ENCODE measurements at regions not wholly inside any gene's neighbourhood (a gene's known extent, or its start where the extent isn't known, plus 50 kb on each side); places are given as distances from the start of the nearest gene placed in this dataset.

DNA sequence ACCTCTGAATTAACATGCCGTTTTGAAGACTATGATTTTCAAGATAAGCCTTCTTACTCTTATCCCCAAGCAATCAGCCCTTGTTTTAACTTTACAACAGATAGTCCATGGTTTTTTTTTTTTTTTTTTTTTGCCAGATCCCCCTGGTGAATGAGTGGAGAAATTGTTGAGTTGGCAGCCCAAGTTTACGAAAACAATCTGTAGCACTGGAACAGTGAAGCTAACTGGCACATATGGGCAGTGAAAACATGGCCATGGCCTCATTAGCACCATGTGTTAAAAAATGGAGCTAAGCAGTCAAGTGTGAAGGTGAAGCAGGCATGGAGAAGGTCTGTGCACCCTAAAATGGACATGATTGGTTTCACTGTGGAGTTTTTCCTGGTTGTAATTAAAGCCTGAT is 812.1 kb upstream of the MIR17HG start (continued):
- TF ChIP-seq, protein P1, sequence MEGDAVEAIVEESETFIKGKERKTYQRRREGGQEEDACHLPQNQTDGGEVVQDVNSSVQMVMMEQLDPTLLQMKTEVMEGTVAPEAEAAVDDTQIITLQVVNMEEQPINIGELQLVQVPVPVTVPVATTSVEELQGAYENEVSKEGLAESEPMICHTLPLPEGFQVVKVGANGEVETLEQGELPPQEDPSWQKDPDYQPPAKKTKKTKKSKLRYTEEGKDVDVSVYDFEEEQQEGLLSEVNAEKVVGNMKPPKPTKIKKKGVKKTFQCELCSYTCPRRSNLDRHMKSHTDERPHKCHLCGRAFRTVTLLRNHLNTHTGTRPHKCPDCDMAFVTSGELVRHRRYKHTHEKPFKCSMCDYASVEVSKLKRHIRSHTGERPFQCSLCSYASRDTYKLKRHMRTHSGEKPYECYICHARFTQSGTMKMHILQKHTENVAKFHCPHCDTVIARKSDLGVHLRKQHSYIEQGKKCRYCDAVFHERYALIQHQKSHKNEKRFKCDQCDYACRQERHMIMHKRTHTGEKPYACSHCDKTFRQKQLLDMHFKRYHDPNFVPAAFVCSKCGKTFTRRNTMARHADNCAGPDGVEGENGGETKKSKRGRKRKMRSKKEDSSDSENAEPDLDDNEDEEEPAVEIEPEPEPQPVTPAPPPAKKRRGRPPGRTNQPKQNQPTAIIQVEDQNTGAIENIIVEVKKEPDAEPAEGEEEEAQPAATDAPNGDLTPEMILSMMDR (IDR thresholded peaks at IDR 0.05 in 2 of 3, conservative IDR thresholded peaks at IDR 0.05 in 1 of 3; ENCODE audit: borderline replicate concordance in 1 of 3, insufficient read depth in 1 of 3, low read depth in 2 of 3, low read length in 2 of 3), result no peak
- TF ChIP-seq JUND (IDR thresholded peaks at IDR 0.05), result no peak
- TF ChIP-seq POLR2AphosphoS5 (IDR thresholded peaks at IDR 0.05; ENCODE audit: low read depth, low read length), result no peak
- TF ChIP-seq FOSL1 (IDR thresholded peaks at IDR 0.05; ENCODE audit: low read depth), result no peak
- TF ChIP-seq ZNF274 (IDR thresholded peaks at IDR 0.05; ENCODE audit: low read depth, low read length), result no peak

DNA sequence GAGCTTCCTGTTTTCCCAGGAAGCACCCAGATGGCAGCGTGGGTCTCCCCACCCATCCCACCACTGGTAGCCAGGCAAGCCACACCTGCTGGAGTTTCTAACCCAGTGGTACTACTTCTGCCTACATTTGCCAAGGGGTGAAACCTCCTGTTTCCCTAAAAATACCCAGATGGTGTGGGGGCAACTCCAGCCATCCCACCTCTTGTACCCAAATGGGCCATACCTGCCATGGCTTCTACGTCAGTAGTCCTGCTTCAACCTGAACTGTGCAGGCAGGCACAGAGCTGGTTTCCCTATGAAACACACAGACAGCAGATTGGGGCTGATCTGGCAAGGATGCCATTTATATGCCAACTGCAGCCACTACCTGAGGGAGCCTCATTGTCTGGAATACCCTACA is 809.4 kb upstream of the MIR17HG start:
- no peak overlapping the region for H3K27ac ChIP-seq (ENCODE audit: low read depth, low read length)
- RAD21 ChIA-PET (ENCODE audit: low non-redundant PET in 1 of 2, low total read pairs in 2 of 2, uncharacterized antibody in 2 of 2, unreplicated experiment in 2 of 2), result no interaction called here
- H3K36me3 ChIP-seq (ENCODE audit: control insufficient read depth in 1 of 2, insufficient read depth in 2 of 2, low read length in 2 of 2), result no peaks in the 10 kb centered on the region
- DNase-seq (ENCODE audit: low read depth, low spot score) (no peak), ATAC-seq (no peak)
- H3K79me2 ChIP-seq (ENCODE audit: insufficient read depth, low read length), result no peaks in the 10 kb centered on the region
- CTCF ChIA-PET, result no interaction called here
- 0 out of 4 replicates have a peak, but pooled peaks cover 0 to 4% of the 10 kb centered on the region in 2 experiments for H3K9me3 ChIP-seq (ENCODE audit: control insufficient read depth in 1 of 2, insufficient read depth in 1 of 2, low read depth in 1 of 2, low read length in 2 of 2)
- H3K9ac ChIP-seq (ENCODE audit: low read length), result no peak overlapping the region
- no peak overlapping the region for H2AFZ ChIP-seq (ENCODE audit: low read depth, low read length, poor library complexity, severe bottlenecking)
- BruUV-seq (replicated peaks), result no TSS peak
- no peak overlapping the region for H3K4me2 ChIP-seq (ENCODE audit: low read length)
- H3K9me2 ChIP-seq (ENCODE audit: insufficient read depth), result no peaks in the 10 kb centered on the region
- H3K4me1 ChIP-seq (ENCODE audit: control insufficient read depth in 1 of 2, insufficient read depth in 2 of 2, low read length in 2 of 2), result no peaks in the 10 kb centered on the region
- no peak for TF ChIP-seq ZNF274 (IDR thresholded peaks at IDR 0.05; ENCODE audit: low read depth, low read length)
- TF ChIP-seq, protein P2, sequence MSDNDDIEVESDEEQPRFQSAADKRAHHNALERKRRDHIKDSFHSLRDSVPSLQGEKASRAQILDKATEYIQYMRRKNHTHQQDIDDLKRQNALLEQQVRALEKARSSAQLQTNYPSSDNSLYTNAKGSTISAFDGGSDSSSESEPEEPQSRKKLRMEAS (IDR thresholded peaks at IDR 0.05), result no peak
- TF ChIP-seq CEBPB (IDR thresholded peaks at IDR 0.05; ENCODE audit: low read depth), result no peak
- no peak for TF ChIP-seq SRF (IDR thresholded peaks at IDR 0.05; ENCODE audit: low read depth)
- no peak for TF ChIP-seq ZFX (IDR thresholded peaks at IDR 0.05)
- no peak for TF ChIP-seq EZH2 (IDR thresholded peaks at IDR 0.05)
- TF ChIP-seq TCF7L2 (IDR thresholded peaks at IDR 0.05; ENCODE audit: borderline replicate concordance, extremely low read depth, insufficient read depth, insufficient read length), result no peak
- TF ChIP-seq, protein P3, sequence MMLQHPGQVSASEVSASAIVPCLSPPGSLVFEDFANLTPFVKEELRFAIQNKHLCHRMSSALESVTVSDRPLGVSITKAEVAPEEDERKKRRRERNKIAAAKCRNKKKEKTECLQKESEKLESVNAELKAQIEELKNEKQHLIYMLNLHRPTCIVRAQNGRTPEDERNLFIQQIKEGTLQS (IDR thresholded peaks at IDR 0.05), result no peak
- no peak for TF ChIP-seq CBX3 (IDR thresholded peaks at IDR 0.05; ENCODE audit: low read depth)
- no peak for TF ChIP-seq YY1 (IDR thresholded peaks at IDR 0.05; ENCODE audit: extremely low read depth, insufficient replicate concordance, low read depth, low read length)
- TF ChIP-seq, protein P4, sequence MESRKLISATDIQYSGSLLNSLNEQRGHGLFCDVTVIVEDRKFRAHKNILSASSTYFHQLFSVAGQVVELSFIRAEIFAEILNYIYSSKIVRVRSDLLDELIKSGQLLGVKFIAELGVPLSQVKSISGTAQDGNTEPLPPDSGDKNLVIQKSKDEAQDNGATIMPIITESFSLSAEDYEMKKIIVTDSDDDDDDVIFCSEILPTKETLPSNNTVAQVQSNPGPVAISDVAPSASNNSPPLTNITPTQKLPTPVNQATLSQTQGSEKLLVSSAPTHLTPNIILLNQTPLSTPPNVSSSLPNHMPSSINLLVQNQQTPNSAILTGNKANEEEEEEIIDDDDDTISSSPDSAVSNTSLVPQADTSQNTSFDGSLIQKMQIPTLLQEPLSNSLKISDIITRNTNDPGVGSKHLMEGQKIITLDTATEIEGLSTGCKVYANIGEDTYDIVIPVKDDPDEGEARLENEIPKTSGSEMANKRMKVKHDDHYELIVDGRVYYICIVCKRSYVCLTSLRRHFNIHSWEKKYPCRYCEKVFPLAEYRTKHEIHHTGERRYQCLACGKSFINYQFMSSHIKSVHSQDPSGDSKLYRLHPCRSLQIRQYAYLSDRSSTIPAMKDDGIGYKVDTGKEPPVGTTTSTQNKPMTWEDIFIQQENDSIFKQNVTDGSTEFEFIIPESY (IDR thresholded peaks at IDR 0.05; ENCODE audit: extremely low read depth, insufficient replicate concordance, low read length), result no peak
- TF ChIP-seq SIN3A (IDR thresholded peaks at IDR 0.05; ENCODE audit: low read depth), result no peak
- no peak for TF ChIP-seq POLR2AphosphoS5 (IDR thresholded peaks at IDR 0.05; ENCODE audit: low read depth, low read length)
- TF ChIP-seq FOSL1 (IDR thresholded peaks at IDR 0.05; ENCODE audit: low read depth), result no peak
- no peak for TF ChIP-seq EGR1 (IDR thresholded peaks at IDR 0.05; ENCODE audit: low read depth)
- H4K20me1 ChIP-seq (ENCODE audit: insufficient read depth), result no peaks in the 10 kb centered on the region
- H3K27me3 ChIP-seq (ENCODE audit: insufficient read depth, low read length), result no peaks in the 10 kb centered on the region
- no peak overlapping the region for H3K4me3 ChIP-seq (replicated peaks in 1 of 2; ENCODE audit: low read depth in 1 of 2, low read length in 2 of 2)
- POLR2A ChIA-PET, result no interaction called here
- intact Hi-C loops (cut with micrococcal nuclease), result no loop called here

All from HCT116 (cell line).